Left lung (tissue), 4 donors: ENCODE measurements at regions not wholly inside any gene's neighbourhood (a gene's known extent, or its start where the extent isn't known, plus 50 kb on each side); places are given as distances from the start of the nearest gene placed in this dataset.
A peak's percentile ranks its signal among the peaks of the same experiment; 100 is the strongest.

ENCODE experiments used
- ATAC-seq: fragments of 200-7000 bp; cut with Tn5 transposase; one replicate; pipeline ENCODE4 v1.9.1; 2020; ENCODE audit warnings: moderate library complexity
- DNase-seq, 4 donors: peaks; one replicate each; pipeline ENCODE4 v3.0.0-alpha.2; 2013 to 2020
- H3K27ac ChIP-seq, 2 donors: fragments of 200-600 bp; sonication (generic) in 1 of 2; one replicate each; pipeline versions ENCODE4 v1.5.0 to v1.8.0; 2020 to 2021
- H3K27me3 ChIP-seq, 2 donors: fragments of 200-600 bp; sonication (generic) in 1 of 2; one replicate each; pipeline versions ENCODE4 v1.5.0 to v1.8.0; 2020 to 2021
- H3K36me3 ChIP-seq, 2 donors: fragments of 200-600 bp; sonication (generic) in 1 of 2; one replicate each; pipeline versions ENCODE4 v1.5.0 to v1.8.0; 2020 to 2021
- H3K4me1 ChIP-seq, 2 donors: fragments of 200-600 bp; one replicate each; pipeline ENCODE4 v1.8.0; 2021
- H3K4me3 ChIP-seq, 2 donors: fragments of 200-600 bp; sonication (generic) in 1 of 2; one replicate each; pipeline versions ENCODE4 v1.5.0 to v1.8.0; 2020 to 2021; ENCODE audit warnings: mild to moderate bottlenecking in 1 of 2
- H3K9me3 ChIP-seq, 2 donors: fragments of 200-600 bp; sonication (generic) in 1 of 2; one replicate each; pipeline versions ENCODE4 v1.5.0 to v1.8.0; 2020 to 2021
- CTCF ChIP-seq, 2 donors: fragments of 200-600 bp; sonication (generic) in 1 of 2; IDR thresholded peaks; one replicate each; pipeline versions ENCODE4 v1.5.0 to v1.8.0; 2021; ENCODE audit warnings: antibody characterized with exemption in 2 of 2
- intact Hi-C, 2 donors: fragments of 100-400 bp; cut with DNase I; formaldehyde crosslinking; loops; one replicate each; pipeline versions ENCODE4 v1.11.2 to v1.14.2; 2022
- donor health status: DM: no; HTN: yes; CAD: no.
- donor health status: DM: no; HTN: no; CAD: no.

- ATAC-seq (no peak), DNase-seq (no peak)
- H3K27ac ChIP-seq: no peak overlapping the region
- no peak for TF ChIP-seq CTCF (IDR thresholded peaks at IDR 0.05)
- H3K27me3 ChIP-seq: no peaks in the 10 kb centered on the region
- no peaks in the 10 kb centered on the region for H3K4me1 ChIP-seq
- H3K36me3 ChIP-seq: no peaks in the 10 kb centered on the region
- H3K4me3 ChIP-seq: no peak overlapping the region
- intact Hi-C loops: no loop called here
- H3K9me3 ChIP-seq: peaks cover 0 to 8% of the 10 kb centered on the region in 2 donors
Observed at GRCh38 chr7:49670991-49671390, 102.4 kb upstream of the VWC2 start.

DNA sequence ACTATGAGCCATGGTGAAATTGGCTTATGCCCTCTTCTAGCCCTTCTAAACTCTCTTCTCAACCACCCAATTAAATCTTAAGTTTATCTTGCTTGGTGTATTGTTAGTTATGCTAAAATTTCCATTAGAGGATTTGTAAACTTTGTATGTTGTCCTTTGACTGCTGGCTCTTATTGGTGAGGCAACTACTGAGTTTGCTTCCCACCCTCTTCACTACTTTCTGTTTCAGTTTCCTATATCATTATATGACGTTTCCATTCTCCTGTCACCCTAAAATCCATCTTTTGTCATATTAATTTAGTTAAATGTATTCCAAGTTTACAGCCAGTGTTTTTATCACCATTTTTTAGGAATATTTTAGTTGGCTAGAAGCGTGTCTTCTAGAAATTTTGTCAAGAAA is 80.9 kb upstream of the VWC2 start:
- Histone ChIP-seq H3K27me3 (no peaks in the 10 kb centered on the region), H3K4me1 (no peaks in the 10 kb centered on the region), H3K9me3 (no peaks in the 10 kb centered on the region), H3K27ac (no peak overlapping the region), H3K36me3 (no peaks in the 10 kb centered on the region), H3K4me3 (no peak overlapping the region)
- TF ChIP-seq CTCF (IDR thresholded peaks at IDR 0.05): no peak
- DNase-seq (no peak), ATAC-seq (no peak)
- intact Hi-C loops: no loop called here

DNA sequence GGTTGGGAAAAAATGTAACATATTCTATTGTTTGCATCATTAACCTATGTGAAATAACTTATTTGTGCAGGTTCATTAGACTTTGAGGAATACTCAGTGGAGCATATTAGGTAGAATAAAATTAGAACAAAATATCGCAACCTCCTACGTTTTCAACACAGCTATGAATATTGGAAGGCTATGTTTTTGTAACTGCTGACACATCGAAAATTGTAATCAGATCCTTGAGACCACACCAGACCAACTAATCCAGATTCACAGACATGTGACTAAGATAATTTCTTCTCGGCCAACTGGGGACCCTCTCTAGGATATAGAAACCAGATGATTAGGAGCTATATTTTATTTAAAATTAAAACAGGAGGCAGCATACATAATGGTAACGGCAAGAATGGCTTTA is 77.5 kb upstream of the VWC2 start:
- H3K9me3 ChIP-seq: no peaks in the 10 kb centered on the region
- no peaks in the 10 kb centered on the region for H3K27me3 ChIP-seq
- TF ChIP-seq CTCF (IDR thresholded peaks at IDR 0.05): no peak
- intact Hi-C loops: no loop called here
- DNase-seq (no peak), ATAC-seq (no peak)
- no peak overlapping the region for H3K4me3 ChIP-seq
- no peak overlapping the region for H3K27ac ChIP-seq
- no peaks in the 10 kb centered on the region for H3K4me1 ChIP-seq
- H3K36me3 ChIP-seq: no peaks in the 10 kb centered on the region

GRCh38 chr7:49700841-49701240 is 72.6 kb upstream of the VWC2 start:
- ATAC-seq: no peak
- Histone ChIP-seq H3K4me3 (no peak overlapping the region), H3K9me3 (no peaks in the 10 kb centered on the region), H3K4me1 (no peaks in the 10 kb centered on the region), H3K27ac (no peak overlapping the region), H3K27me3 (no peaks in the 10 kb centered on the region), H3K36me3 (no peaks in the 10 kb centered on the region)
- peak in 1 of 4 donors; percentile 73 for DNase-seq
- no peak for TF ChIP-seq CTCF (IDR thresholded peaks at IDR 0.05)
- intact Hi-C loops: no loop called here

- no peak for TF ChIP-seq CTCF (IDR thresholded peaks at IDR 0.05)
- H3K27me3 ChIP-seq: no peaks in the 10 kb centered on the region
- no peaks in the 10 kb centered on the region for H3K4me1 ChIP-seq
- no peak overlapping the region for H3K4me3 ChIP-seq
- intact Hi-C loops: no loop called here
- DNase-seq (no peak), ATAC-seq (no peak)
- no peaks in the 10 kb centered on the region for H3K9me3 ChIP-seq
- H3K36me3 ChIP-seq: no peaks in the 10 kb centered on the region
- no peak overlapping the region for H3K27ac ChIP-seq
Observed at GRCh38 chr7:49702099-49702498, 71.3 kb upstream of the VWC2 start.
